Renal pelvis (tissue), 1 donor: ENCODE measurements at regions not wholly inside any gene's neighbourhood (a gene's known extent, or its start where the extent isn't known, plus 50 kb on each side); places are given as distances from the start of the nearest gene placed in this dataset.

Source experiments
- DNase-seq: peaks from one replicate; pipeline ENCODE4 v3.0.0-alpha.2; 2013

GRCh38 chr7:12741951-12742575, 54.6 kb downstream of the ARL4A start:
- no peak for DNase-seq

- no peak for DNase-seq
Observed at GRCh38 chr7:12746211-12746610, 58.8 kb downstream of the ARL4A start.

GRCh38 chr7:12747687-12748306, 60.4 kb downstream of the ARL4A start:
- DNase-seq: no peak

GRCh38 chr7:12749069-12749468, 61.6 kb downstream of the ARL4A start:
- DNase-seq: no peak

GRCh38 chr7:12749746-12750145, 62.3 kb downstream of the ARL4A start:
- DNase-seq: no peak

GRCh38 chr7:12751764-12752163, 64.3 kb downstream of the ARL4A start:
- no peak for DNase-seq

GRCh38 chr7:12754179-12754578, 66.7 kb downstream of the ARL4A start:
- no peak for DNase-seq

- DNase-seq: no peak
Observed at GRCh38 chr7:12756821-12757220, 69.4 kb downstream of the ARL4A start.

- DNase-seq: no peak
Observed at GRCh38 chr7:12757443-12757842, 70.0 kb downstream of the ARL4A start.

GRCh38 chr7:12759151-12759550, 71.7 kb downstream of the ARL4A start:
- no peak for DNase-seq

- DNase-seq: no peak
Observed at GRCh38 chr7:12761111-12761510, 73.7 kb downstream of the ARL4A start.

GRCh38 chr7:12761691-12762090, 74.3 kb downstream of the ARL4A start:
- no peak for DNase-seq

- DNase-seq: no peak
Observed at GRCh38 chr7:12764458-12764891, 77.0 kb downstream of the ARL4A start.

GRCh38 chr7:12765431-12766100, 78.1 kb downstream of the ARL4A start:
- no peak for DNase-seq

- DNase-seq: no peak
Observed at GRCh38 chr7:12766416-12766815, 79.0 kb downstream of the ARL4A start.

- no peak for DNase-seq
Observed at GRCh38 chr7:12768948-12769347, 81.5 kb downstream of the ARL4A start.

- DNase-seq: no peak
Observed at GRCh38 chr7:12769444-12769843, 82.0 kb downstream of the ARL4A start.

- DNase-seq: no peak
Observed at GRCh38 chr7:12770227-12770975, 83.0 kb downstream of the ARL4A start.

GRCh38 chr7:12771378-12771877, 84.0 kb downstream of the ARL4A start:
- DNase-seq: peak; percentile 74

GRCh38 chr7:12772768-12773167, 85.3 kb downstream of the ARL4A start:
- DNase-seq: no peak

GRCh38 chr7:12777257-12777656, 89.8 kb downstream of the ARL4A start:
- no peak for DNase-seq

GRCh38 chr7:12779947-12780346, 92.5 kb downstream of the ARL4A start:
- DNase-seq: no peak
